Embryonic facial prominence (tissue), 1 donor: ENCODE measurements at regions not wholly inside any gene's neighbourhood (a gene's known extent, or its start where the extent isn't known, plus 50 kb on each side); places are given as distances from the start of the nearest gene placed in this dataset.
"Not testable (repeated sequence)": the region's sequence is repeated elsewhere in the genome, so short reads cannot be mapped to it uniquely, and the experiment has no call there.

Experiments used
- DNase-seq: peaks from one replicate; pipeline ENCODE4 v3.0.0-alpha.2; 2016; ENCODE audit errors: extremely low spot score

GRCh38 chr4:27121830-27122229 lies 261.2 kb downstream of the STIM2 start:
- no peak for DNase-seq

DNA sequence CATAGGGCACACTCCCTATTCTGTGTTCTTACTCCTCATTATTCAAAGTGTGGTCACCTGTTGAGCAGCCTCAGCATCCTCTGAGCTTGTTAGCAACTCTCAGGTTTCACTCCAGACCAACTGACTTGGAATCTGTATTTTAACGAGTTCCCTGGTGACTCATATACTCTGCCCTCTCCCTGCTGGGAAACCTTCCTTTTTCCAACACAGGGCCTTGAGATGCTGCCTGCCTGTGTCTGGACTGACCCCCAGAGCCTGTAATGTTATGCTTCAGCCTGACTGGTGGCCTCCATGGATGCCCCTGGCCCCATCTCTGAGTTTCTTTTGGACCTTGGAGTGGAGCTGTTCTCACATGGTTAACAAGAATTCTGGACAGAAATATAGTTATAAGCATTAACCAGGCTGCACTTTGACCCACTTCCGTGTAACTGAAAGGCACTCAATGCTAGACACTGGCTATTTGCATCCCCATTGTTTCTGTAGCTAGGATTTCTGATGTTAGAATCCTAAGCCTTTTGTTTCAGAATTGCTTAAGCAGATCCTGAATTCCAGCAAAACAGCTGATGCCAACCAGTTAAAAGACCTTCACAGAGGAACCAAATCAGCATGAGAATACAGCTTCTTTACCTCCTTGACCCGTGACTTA lies 262.6 kb downstream of the STIM2 start:
- DNase-seq: no peak

DNA sequence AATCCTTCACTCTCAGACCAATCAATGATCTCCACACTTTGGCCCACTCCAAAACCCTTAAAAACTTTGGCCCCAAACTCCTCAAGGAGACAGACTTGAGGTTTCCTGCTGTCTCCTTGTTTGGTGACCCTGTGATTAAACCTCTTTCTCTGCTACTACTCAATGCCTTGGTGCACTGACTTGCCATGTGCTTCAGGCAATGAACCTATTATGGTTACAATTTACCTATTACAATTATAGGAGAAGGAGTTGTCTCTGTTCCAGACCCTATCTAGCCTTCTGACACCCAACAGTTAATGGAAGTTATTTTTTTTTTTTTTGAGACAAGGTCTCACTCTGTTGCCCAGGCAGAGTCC lies 263.1 kb downstream of the STIM2 start:
- no peak for DNase-seq

DNA sequence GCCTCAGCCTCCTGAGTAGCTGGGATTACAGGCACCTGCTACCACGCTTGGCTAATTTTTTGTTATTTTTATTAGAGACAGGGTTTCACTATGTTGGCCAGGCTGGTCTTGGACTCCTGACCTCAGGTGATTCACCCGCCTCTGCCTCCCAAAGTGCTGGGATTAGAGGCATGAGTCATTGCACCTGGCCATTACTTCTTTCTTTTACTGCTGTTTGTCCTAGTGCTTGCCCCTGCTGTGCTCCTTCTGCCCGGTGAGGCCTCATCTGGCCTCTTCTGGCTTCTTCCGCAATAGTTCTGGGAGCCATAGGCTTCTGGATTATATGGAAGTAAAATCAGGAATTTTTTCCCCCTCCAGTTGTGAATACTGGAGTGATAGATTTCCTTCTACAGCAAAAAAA lies 266.3 kb downstream of the STIM2 start:
- not testable (repeated sequence) for DNase-seq

DNA sequence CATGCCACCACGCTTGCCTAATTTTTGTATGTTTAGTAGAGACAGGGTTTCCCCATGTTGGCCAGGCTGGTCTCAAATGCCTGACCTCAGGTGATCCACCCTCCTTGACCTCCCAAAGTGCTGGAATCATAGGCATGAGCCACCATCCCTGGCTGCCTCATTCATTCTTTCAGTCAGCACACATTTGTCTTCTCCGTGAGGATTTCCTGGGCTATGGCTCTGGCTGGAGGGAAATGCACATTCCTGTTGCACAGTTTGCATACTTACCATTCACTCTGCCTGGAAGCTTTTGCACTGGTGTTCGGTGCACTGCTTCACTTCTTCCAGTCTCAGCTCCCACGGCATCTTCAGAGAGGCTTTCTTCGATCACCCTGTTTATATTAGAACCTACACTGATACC lies 267.8 kb downstream of the STIM2 start:
- no peak for DNase-seq

DNA sequence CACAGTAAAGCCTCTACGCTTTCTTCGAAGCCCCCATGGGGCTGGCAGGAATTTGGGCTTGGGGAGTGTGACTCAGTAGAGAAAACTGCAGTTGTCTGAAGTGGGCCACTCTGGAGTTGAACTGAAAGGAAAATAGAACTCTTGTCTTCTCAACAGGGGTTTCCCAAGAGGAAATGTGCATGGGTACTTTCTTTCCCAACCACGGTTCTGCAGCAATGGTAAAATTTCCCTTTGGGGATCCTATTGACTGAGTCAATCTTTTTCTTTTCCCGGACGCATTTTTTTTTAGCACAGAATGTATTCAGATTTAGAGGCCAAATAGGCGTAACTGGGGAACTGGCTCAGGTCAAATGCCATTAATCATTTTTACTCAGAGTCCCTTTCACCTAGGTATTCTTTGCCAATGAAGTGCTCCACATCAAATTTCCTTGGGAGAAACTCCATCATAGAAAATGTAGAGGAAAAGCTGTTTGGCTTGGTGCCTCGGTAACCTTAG lies 269.3 kb downstream of the STIM2 start:
- no peak for DNase-seq

GRCh38 chr4:27132497-27132896 lies 271.9 kb downstream of the STIM2 start:
- no peak for DNase-seq

DNA sequence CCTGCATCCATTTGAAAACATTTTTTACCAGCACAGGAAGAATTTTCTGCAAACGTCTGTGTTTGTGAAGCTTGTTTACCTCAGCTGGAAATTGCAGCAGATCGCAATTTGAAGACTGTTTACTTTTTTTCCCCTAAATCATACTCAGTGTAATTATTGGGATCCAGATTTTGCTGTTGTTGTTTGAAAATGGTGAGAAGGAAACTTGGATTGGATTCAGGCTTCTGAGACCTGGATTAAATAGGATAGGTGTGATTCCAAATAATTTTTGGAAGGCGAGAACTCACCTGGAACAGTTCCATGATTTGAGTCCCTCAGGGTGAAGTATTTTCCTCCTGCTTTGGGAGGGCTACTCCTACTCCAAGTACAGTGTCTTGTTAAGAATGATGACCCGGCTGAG lies 279.8 kb downstream of the STIM2 start:
- DNase-seq: no peak

DNA sequence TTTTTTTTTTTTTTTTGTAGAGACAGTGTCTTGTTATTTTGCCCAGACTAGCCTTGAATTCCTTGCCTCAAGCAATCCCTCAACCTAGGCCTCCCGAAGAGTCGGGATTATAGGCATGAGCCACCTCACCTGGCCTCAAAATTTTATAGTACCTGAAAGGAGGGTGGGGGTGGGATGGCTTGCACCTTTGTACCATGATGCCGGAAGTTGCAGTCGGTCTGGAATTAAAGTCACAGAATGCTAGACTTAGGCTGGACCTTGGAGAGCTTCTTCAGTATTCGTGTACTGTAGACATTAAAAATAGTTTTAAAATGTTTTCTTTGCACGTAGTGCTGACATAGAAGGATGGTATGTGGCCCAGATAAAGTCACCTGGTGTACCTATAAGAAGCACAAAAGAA lies 280.9 kb downstream of the STIM2 start:
- no peak for DNase-seq

- no peak for DNase-seq
Measured at GRCh38 chr4:27142841-27143240, 282.2 kb downstream of the STIM2 start.

GRCh38 chr4:27145597-27145996 lies 285.0 kb downstream of the STIM2 start:
- DNase-seq: no peak

DNA sequence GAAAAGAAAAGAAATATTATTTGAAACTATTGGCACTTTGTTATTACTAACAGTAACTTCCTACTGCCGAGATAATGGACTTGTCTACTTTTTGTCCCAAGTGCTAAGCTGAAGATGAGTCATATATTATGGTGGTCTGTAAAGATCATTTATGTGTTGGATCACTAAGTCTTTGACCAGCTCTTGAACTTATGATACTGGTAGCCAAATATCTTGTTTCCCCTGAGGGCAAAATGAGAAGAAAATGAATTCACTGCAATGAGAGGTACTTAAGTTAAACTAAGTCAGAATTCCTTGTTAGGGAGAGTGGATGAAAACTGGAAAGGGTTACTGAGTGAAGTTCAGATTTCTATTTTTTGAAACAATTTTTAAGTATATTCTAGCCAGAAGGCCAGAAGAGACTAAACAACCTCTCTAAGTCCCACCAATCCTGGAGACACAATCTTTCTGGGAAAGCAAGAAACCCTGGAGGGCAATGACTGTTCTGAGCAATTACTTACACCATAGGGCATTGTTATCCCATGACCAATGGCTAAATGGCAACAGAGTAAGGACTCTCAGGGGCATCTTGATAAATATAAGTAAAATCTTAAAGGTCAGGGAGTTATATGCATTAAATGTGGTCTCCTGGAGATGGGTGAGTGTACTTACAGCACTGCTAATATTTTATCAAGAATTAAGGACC lies 287.7 kb downstream of the STIM2 start:
- no peak for DNase-seq

GRCh38 chr4:27149541-27150212 lies 289.0 kb downstream of the STIM2 start:
- DNase-seq: no peak

- DNase-seq: no peak
Measured at GRCh38 chr4:27152703-27153102, 292.1 kb downstream of the STIM2 start.

GRCh38 chr4:27154706-27155105 lies 294.1 kb downstream of the STIM2 start:
- no peak for DNase-seq

GRCh38 chr4:27161191-27161590 lies 300.6 kb downstream of the STIM2 start:
- no peak for DNase-seq

DNA sequence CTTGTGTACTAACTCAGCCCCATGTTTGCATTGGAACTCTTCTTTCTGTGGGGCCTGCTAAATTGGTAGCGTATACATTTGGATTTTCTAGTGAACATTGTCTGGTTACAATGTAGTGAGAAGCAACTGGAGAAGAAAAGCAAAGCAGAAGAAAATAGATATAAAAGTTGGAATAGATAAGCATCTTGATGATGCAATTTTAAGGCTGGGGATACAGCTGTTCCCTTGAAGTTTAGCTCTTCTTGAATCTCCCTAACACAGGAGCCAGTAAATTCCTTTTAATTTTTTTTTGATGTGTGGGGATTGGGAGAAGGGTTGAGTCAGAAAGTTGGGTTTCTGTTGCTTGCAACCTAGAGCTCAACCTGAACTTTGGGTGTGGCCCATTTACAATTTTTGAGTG lies 308.1 kb downstream of the STIM2 start:
- DNase-seq: no peak

- DNase-seq: no peak
Measured at GRCh38 chr4:27173280-27173679, 312.6 kb downstream of the STIM2 start.

- no peak for DNase-seq
Measured at GRCh38 chr4:27176400-27176799, 315.8 kb downstream of the STIM2 start.

DNA sequence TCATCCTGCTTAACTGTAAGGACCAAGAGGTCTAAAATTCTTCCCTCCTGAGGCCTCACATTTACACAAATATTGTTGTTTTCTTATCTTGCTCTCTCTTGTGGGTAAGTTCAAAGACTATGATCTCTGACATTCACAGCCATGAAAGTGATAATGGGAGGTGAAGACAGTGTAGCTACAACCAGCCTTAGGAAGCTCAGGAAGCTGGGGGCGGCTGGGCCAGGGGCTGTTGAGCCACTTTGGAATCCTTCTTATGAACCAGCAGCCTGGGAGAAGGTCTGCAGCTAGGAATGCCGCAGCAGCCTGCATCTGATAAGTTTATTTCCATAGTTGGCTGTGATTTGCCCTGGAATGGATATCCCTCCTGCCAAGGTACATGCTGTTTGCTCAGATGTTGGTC lies 316.2 kb downstream of the STIM2 start:
- DNase-seq: no peak

- no peak for DNase-seq
Measured at GRCh38 chr4:27178061-27178460, 317.4 kb downstream of the STIM2 start.

DNA sequence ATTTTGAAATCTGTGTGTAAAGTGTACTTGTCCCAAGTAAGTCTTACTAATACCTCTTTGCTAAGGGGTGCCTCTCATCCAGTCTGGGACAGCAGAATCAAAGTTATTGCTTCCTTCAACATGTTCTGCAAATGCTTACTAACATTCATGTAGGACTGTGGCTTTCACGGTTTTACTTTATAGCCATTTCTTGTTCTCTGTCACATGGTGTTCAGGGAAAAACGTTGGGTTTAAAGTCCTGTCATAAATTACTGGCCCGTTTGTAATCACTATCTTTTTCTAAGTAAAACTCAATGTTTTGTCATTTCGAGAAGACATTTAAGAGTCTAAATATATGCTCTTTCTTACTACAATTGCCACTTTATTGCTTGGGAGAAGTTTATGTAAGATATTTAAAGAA lies 321.1 kb downstream of the STIM2 start:
- no peak for DNase-seq

- no peak for DNase-seq
Measured at GRCh38 chr4:27182211-27182610, 321.6 kb downstream of the STIM2 start.
